Activated CD8-positive, alpha-beta T cell treated with anti-CD3 and anti-CD28 coated beads, Interleukin-2, amount 10 ng/mL, durations not matched to agents 7 days and 5 days (primary cell): ENCODE measurements at regions not wholly inside any gene's neighbourhood (a gene's known extent, or its start where the extent isn't known, plus 50 kb on each side); places are given as distances from the start of the nearest gene placed in this dataset.

Source experiments
- ATAC-seq: fragments of 150-1000 bp; cut with Tn5 transposase; one replicate; pipeline ENCODE4 v1.10.0; 2021; ENCODE audit warnings: moderate library complexity
- CTCF ChIA-PET: fragments of 350-600 bp; sonication (Branson Sonifier 250); formaldehyde crosslinking; loops from one replicate; lab custom pipeline; 2021; ENCODE audit warnings: antibody characterized with exemption; lab: Charles Lee
- POLR2A ChIA-PET: fragments of 350-600 bp; sonication (Branson Sonifier 250); formaldehyde crosslinking; loops from one replicate; lab custom pipeline; 2021; ENCODE audit warnings: antibody characterized with exemption; lab: Charles Lee
- DNase-seq: peaks from one replicate; pipeline ENCODE4 v3.0.0-alpha.2; 2020
- H3K27ac Mint-ChIP-seq: one replicate; pipeline ENCODE4 v1.8.0; 2021; ENCODE audit warnings: mild to moderate bottlenecking, mixed read lengths
- H3K27me3 Mint-ChIP-seq: one replicate; pipeline ENCODE4 v1.8.0; 2021; ENCODE audit warnings: low read depth, mixed read lengths
- H3K36me3 Mint-ChIP-seq: one replicate; pipeline ENCODE4 v1.8.0; 2021; ENCODE audit warnings: low read depth, mixed read lengths
- H3K4me1 Mint-ChIP-seq: one replicate; pipeline ENCODE4 v1.8.0; 2021; ENCODE audit warnings: low read depth, mixed read lengths
- H3K4me3 Mint-ChIP-seq: one replicate; pipeline ENCODE4 v1.8.0; 2021; ENCODE audit warnings: mild to moderate bottlenecking, mixed read lengths
- H3K9me3 Mint-ChIP-seq: one replicate; pipeline ENCODE4 v1.8.0; 2022; ENCODE audit warnings: mixed read lengths; ENCODE audit not compliant: insufficient read depth

GRCh38 chr15:69718916-69719315, 266.3 kb downstream of the RPLP1 start:
- Mint-ChIP-seq H3K27me3 (no peaks in the 10 kb centered on the region), H3K4me3 (no peak overlapping the region), H3K36me3 (peaks cover 29% of the 10 kb centered on the region), H3K9me3 (no peaks in the 10 kb centered on the region), H3K27ac (peak overlapping the region; percentile 93), H3K4me1 (peaks cover 96% of the 10 kb centered on the region)
- DNase-seq (peak; percentile 60), ATAC-seq (peak; percentile 9)
- ChIA-PET POLR2A (interaction anchor here (0.9 to 1.3 kb wide), 3 partner anchors 40 to 381 kb away, joined by 3 to 5 read pairs (median 4); partner anchors contain the start of gene TLE3), CTCF (interaction anchor here (0.5 to 4.1 kb wide), 12 partner anchors 9 to 1291 kb away, joined by 3 to 24 read pairs (median 4); no protein-coding TSS in a partner anchor)

GRCh38 chr15:69719527-69720240, 267.1 kb downstream of the RPLP1 start:
- Mint-ChIP-seq H3K4me3 (peak overlapping the region; percentile 7), H3K27ac (peak overlapping the region; percentile 93), H3K36me3 (peaks cover 30% of the 10 kb centered on the region), H3K4me1 (peaks cover 96% of the 10 kb centered on the region), H3K9me3 (no peaks in the 10 kb centered on the region), H3K27me3 (no peaks in the 10 kb centered on the region)
- POLR2A ChIA-PET = interaction anchor here (0.9 to 1.3 kb wide), 3 partner anchors 39 to 380 kb away, joined by 3 to 5 read pairs (median 4); partner anchors contain the start of gene TLE3
- peak; percentile 85 for ATAC-seq
- CTCF ChIA-PET = interaction anchor here (0.7 to 4.1 kb wide), 14 partner anchors 8 to 377 kb away, joined by 3 to 24 read pairs (median 4); no protein-coding TSS in a partner anchor
- peak; percentile 87 for DNase-seq

DNA sequence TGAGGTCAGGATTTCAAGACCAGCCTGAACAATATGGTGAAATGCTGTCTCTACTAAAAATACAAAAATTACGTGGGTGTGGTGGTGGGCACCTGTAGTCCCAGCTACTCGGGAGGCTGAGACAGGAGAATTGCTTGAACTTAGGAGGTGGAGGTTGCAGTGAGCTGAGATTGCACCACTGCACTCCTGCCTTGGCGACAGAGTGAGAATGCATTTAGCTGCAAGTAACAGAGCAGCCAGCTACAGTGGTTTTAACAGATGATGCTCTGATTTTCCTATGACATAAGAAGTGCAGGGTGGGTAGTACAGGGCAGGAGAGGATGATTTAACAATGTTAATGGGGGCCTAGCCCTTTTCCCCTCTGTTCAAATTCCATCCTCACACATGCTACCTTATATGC, 267.9 kb downstream of the RPLP1 start:
- DNase-seq (peak; percentile 31), ATAC-seq (no peak)
- Mint-ChIP-seq H3K27ac (peak overlapping the region; percentile 93), H3K4me3 (no peak overlapping the region), H3K9me3 (no peaks in the 10 kb centered on the region), H3K4me1 (peaks cover 96% of the 10 kb centered on the region), H3K27me3 (no peaks in the 10 kb centered on the region), H3K36me3 (peaks cover 28% of the 10 kb centered on the region)
- POLR2A ChIA-PET = interaction anchor here (0.9 to 1.7 kb wide), 3 partner anchors 24 to 40 kb away, joined by 3 to 6 read pairs (median 3); no protein-coding TSS in a partner anchor
- CTCF ChIA-PET = interaction anchor here (0.8 to 4.1 kb wide), 12 partner anchors 7 to 747 kb away, joined by 3 to 24 read pairs (median 4); partner anchors contain the start of gene TLE3

DNA sequence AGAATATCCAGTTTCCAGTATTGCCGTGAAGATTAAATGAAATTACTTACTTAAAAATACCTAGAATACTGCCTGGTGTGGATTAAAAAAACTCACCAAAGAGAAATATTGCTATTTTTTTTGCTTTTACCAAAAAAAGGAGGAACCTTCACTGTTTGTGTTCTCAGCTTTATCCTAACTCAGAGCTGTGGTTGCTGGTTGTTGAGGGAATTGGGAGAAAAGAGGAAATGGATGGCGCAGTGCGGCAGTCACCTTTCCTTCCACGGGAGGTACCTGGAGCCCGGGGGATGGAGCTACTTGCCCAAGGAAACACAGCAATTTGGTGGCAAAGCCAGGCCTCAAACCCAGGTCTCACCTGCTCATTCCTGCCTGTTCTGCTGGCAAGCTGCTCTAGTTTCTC, 270.3 kb downstream of the RPLP1 start:
- ATAC-seq (no peak), DNase-seq (no peak)
- ChIA-PET POLR2A (interaction anchor here (2.0 kb wide), 1 partner anchor 32 kb away, joined by 4 read pairs; no protein-coding TSS in a partner anchor), CTCF (interaction anchor here (0.6 to 3.6 kb wide), 10 partner anchors 9 to 745 kb away, joined by 3 to 15 read pairs (median 4); partner anchors contain the start of gene TLE3)
- no peaks in the 10 kb centered on the region for H3K9me3 Mint-ChIP-seq
- no peak overlapping the region for H3K27ac Mint-ChIP-seq
- H3K4me3 Mint-ChIP-seq = no peak overlapping the region
- H3K27me3 Mint-ChIP-seq = peaks cover 2% of the 10 kb centered on the region
- H3K4me1 Mint-ChIP-seq = peaks cover 99% of the 10 kb centered on the region
- H3K36me3 Mint-ChIP-seq = peaks cover 20% of the 10 kb centered on the region

GRCh38 chr15:69723404-69724096, 270.9 kb downstream of the RPLP1 start:
- Mint-ChIP-seq H3K36me3 (peaks cover 17% of the 10 kb centered on the region), H3K27me3 (peaks cover 2% of the 10 kb centered on the region), H3K9me3 (no peaks in the 10 kb centered on the region), H3K27ac (no peak overlapping the region), H3K4me1 (peaks cover 98% of the 10 kb centered on the region), H3K4me3 (no peak overlapping the region)
- POLR2A ChIA-PET = interaction anchor here (1.6 to 2.0 kb wide), 2 partner anchors 32 to 374 kb away, joined by 4 read pairs; partner anchors contain the start of gene TLE3
- CTCF ChIA-PET = interaction anchor here (0.6 to 3.6 kb wide), 9 partner anchors 9 to 743 kb away, joined by 3 to 15 read pairs (median 4); partner anchors contain the start of gene TLE3
- DNase-seq = no peak
- ATAC-seq = no peak

DNA sequence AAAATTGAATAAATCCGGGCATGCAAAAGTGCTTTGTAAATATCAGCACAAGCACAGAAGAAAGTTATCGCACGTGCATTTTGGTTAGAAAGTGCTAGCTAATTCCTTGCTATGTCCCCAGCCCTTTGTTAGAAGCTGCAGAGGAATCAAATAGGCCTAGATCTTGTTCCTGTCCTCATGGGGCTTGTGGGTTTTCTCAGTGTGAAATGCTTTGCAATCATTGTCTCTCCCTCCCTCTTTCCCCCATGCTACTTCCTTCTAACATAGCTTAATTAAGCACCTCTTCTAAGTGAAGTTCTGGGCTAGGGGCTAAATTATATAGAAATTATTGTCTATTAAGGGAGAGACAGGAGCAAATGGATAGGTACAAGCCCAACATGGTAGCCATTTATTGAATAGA, 271.7 kb downstream of the RPLP1 start:
- H3K4me3 Mint-ChIP-seq = no peak overlapping the region
- CTCF ChIA-PET = interaction anchor here (0.8 to 3.6 kb wide), 7 partner anchors 8 to 743 kb away, joined by 3 to 15 read pairs (median 4); no protein-coding TSS in a partner anchor
- H3K4me1 Mint-ChIP-seq = peaks cover 98% of the 10 kb centered on the region
- POLR2A ChIA-PET = interaction anchor here (1.0 to 2.0 kb wide), 3 partner anchors 11 to 374 kb away, joined by 3 to 4 read pairs (median 4); partner anchors contain the start of gene TLE3
- ATAC-seq (no peak), DNase-seq (no peak)
- H3K27ac Mint-ChIP-seq = no peak overlapping the region
- H3K36me3 Mint-ChIP-seq = peaks cover 17% of the 10 kb centered on the region
- no peaks in the 10 kb centered on the region for H3K9me3 Mint-ChIP-seq
- H3K27me3 Mint-ChIP-seq = peaks cover 2% of the 10 kb centered on the region

- no peak overlapping the region for H3K27ac Mint-ChIP-seq
- no peak overlapping the region for H3K4me3 Mint-ChIP-seq
- peaks cover 11% of the 10 kb centered on the region for H3K36me3 Mint-ChIP-seq
- ATAC-seq (no peak), DNase-seq (no peak)
- peaks cover 2% of the 10 kb centered on the region for H3K27me3 Mint-ChIP-seq
- peaks cover 94% of the 10 kb centered on the region for H3K4me1 Mint-ChIP-seq
- ChIA-PET CTCF (interaction anchor here (0.9 to 3.0 kb wide), 3 partner anchors 11 to 263 kb away, joined by 3 to 12 read pairs (median 4); no protein-coding TSS in a partner anchor), POLR2A (no interaction called here)
- no peaks in the 10 kb centered on the region for H3K9me3 Mint-ChIP-seq
Observed at GRCh38 chr15:69725275-69725674, 272.7 kb downstream of the RPLP1 start.

DNA sequence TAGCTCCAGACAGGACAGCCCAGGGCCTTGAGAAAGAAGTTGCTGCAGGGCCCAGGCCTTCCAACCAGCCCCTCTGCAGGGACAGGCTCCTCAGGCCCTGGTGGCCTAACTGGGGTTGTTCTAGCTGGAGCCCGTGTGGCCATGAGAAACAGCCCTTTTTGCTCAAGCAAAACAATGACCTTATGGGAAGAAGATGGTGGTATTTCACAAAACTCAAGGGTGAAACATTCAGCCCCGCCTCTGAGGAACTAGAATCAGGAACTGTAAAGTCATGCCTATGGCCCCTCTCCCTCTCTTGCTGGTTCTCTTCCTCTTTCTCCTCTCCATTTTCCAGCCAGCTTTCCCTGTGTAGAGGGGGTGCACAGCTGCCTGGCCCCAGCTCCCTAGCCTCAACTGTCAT, 273.3 kb downstream of the RPLP1 start:
- H3K27ac Mint-ChIP-seq = peak overlapping the region; percentile 48
- peaks cover 6% of the 10 kb centered on the region for H3K36me3 Mint-ChIP-seq
- H3K9me3 Mint-ChIP-seq = no peaks in the 10 kb centered on the region
- H3K27me3 Mint-ChIP-seq = peaks cover 2% of the 10 kb centered on the region
- POLR2A ChIA-PET = no interaction called here
- H3K4me3 Mint-ChIP-seq = no peak overlapping the region
- peaks cover 94% of the 10 kb centered on the region for H3K4me1 Mint-ChIP-seq
- DNase-seq (no peak), ATAC-seq (no peak)
- CTCF ChIA-PET = interaction anchor here (1.8 kb wide), 1 partner anchor 32 kb away, joined by 4 read pairs; no protein-coding TSS in a partner anchor

- Mint-ChIP-seq H3K36me3 (peaks cover 4% of the 10 kb centered on the region), H3K4me3 (no peak overlapping the region), H3K27me3 (peaks cover 2% of the 10 kb centered on the region), H3K9me3 (no peaks in the 10 kb centered on the region), H3K4me1 (peaks cover 91% of the 10 kb centered on the region), H3K27ac (no peak overlapping the region)
- CTCF ChIA-PET = interaction anchor here (0.6 to 2.9 kb wide), 9 partner anchors 8 to 367 kb away, joined by 3 to 24 read pairs (median 4); no protein-coding TSS in a partner anchor
- ATAC-seq (no peak), DNase-seq (no peak)
- POLR2A ChIA-PET = interaction anchor here (0.6 to 0.8 kb wide), 2 partner anchors 33 to 34 kb away, joined by 3 read pairs; no protein-coding TSS in a partner anchor
Observed at GRCh38 chr15:69727121-69727924, 274.7 kb downstream of the RPLP1 start.

GRCh38 chr15:69729167-69729748, 276.6 kb downstream of the RPLP1 start:
- Mint-ChIP-seq H3K36me3 (peaks cover 7% of the 10 kb centered on the region), H3K4me3 (no peak overlapping the region), H3K27me3 (peaks cover 9% of the 10 kb centered on the region), H3K9me3 (no peaks in the 10 kb centered on the region), H3K27ac (no peak overlapping the region), H3K4me1 (peaks cover 79% of the 10 kb centered on the region)
- POLR2A ChIA-PET = interaction anchor here (0.6 kb wide), 1 partner anchor 63 kb away, joined by 3 read pairs; no protein-coding TSS in a partner anchor
- CTCF ChIA-PET = interaction anchor here (0.7 to 3.6 kb wide), 28 partner anchors 9 to 759 kb away, joined by 3 to 24 read pairs (median 4); partner anchors contain the start of gene TLE3
- peak; percentile 56 for ATAC-seq
- peak; percentile 81 for DNase-seq
